ENCODE measurements at regions not wholly inside any gene's neighbourhood (a gene's known extent, or its start where the extent isn't known, plus 50 kb on each side); places are given as distances from the start of the nearest gene placed in this dataset.

DNA sequence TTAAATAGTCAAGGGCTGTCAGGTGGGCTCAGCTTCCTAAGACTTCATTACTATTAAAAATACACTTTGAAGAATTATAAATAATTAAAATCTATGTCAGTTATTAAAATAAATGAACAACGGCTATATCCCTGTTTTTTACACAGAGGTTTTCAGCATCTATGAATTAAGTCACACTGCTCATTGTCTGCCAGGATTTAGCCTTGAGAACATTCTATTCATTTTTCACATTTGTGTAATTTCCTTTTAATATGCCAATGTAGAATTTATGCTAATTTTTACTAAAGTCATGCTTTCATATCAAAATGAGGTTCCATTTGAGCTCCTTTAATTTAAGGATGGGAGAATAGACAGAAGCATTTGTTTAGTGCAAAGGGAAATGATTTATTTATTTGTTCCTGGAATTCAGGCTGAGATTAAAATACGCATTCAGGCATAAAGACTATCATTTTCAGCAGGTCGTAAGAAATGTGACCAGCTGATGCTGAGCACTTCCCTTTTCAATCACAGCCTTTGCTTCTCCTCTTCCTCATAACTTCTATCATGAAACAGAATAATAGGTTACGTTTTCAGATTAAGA lies 345.1 kb downstream of the MFSD1 start:
- TF ChIP-seq CTCF (IDR thresholded peaks at IDR 0.05) = no peak
- DNase-seq (ENCODE audit: low spot score) = no peak
- H3K4me3 ChIP-seq = no peak overlapping the region
- no peak overlapping the region for H3K27ac ChIP-seq

GRCh38 chr3:159147813-159148212 lies 346.0 kb downstream of the MFSD1 start:
- Histone ChIP-seq H3K4me3 (no peak overlapping the region), H3K27ac (no peak overlapping the region)
- TF ChIP-seq CTCF (IDR thresholded peaks at IDR 0.05) = no peak
- no peak for DNase-seq (ENCODE audit: low spot score)

DNA sequence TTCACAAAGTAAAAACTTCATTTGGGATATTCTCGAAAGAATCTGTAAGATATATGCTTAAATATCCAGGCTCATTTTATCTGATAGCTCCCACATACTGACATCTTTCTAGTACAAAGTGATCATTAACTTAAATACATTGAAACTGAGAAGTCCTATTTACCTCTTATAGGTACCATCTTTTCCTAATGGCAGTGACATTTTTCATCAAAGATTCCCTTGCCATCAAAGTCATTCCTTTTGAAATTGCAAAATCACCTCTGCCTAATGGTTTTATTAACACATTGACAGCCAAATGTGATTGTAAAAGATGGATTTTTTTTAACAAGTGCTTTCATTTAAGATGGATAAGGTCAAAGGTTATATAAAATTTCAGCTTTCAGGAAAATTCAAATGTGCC lies 346.6 kb downstream of the MFSD1 start:
- Histone ChIP-seq H3K4me3 (no peak overlapping the region), H3K27ac (no peak overlapping the region)
- TF ChIP-seq CTCF (IDR thresholded peaks at IDR 0.05) = no peak
- DNase-seq (ENCODE audit: low spot score) = no peak

- Histone ChIP-seq H3K4me3 (no peak overlapping the region), H3K27ac (no peak overlapping the region)
- TF ChIP-seq CTCF (IDR thresholded peaks at IDR 0.05) = no peak
- DNase-seq (ENCODE audit: low spot score) = no peak
Observed at GRCh38 chr3:159149131-159149530, 347.3 kb downstream of the MFSD1 start.

DNA sequence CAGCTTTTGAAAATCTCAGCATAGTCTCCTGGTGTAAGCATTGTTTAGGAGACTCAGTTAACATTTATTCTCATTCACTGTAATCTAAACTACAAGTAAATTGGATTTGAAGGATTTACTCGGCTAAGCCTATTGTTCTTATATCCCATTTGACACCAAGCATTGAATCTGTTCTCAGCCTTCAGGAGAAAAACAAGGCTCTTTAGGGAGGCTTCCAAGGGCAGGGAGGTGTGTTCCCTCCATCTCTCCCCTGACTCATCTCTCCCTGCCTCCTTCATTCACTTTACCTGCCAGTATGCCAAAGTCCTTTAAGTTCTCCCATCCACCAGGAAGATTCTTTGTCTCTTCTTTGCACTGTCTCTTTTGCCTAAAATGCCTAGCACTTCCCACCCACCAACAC lies 347.8 kb downstream of the MFSD1 start:
- no peak for TF ChIP-seq CTCF (IDR thresholded peaks at IDR 0.05)
- no peak for DNase-seq (ENCODE audit: low spot score)
- Histone ChIP-seq H3K4me3 (no peak overlapping the region), H3K27ac (no peak overlapping the region)

DNA sequence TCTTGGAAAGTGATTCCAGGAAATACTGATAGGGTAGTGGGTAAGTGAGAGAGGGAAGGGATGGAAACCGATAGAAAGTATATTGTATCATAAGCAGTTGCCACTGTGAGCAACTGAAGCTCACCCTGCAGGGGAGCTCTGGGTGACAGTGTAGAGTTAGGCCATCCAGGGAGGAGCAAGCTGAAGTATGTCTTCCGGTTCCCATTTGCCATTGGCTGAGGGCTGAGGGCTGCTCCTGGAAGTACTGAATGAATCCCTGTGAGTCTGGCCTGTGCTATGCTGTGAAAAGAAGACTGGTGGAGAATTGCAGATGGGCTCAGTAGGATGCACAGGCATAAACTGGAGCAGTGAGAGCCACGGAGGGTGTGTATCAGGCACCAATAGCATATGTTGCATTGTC lies 348.3 kb downstream of the MFSD1 start:
- H3K4me3 ChIP-seq = no peak overlapping the region
- DNase-seq (ENCODE audit: low spot score) = no peak
- no peak for TF ChIP-seq CTCF (IDR thresholded peaks at IDR 0.05)
- no peak overlapping the region for H3K27ac ChIP-seq

- H3K27ac ChIP-seq = no peak overlapping the region
- TF ChIP-seq CTCF (IDR thresholded peaks at IDR 0.05) = no peak
- DNase-seq (ENCODE audit: low spot score) = no peak
- H3K4me3 ChIP-seq = no peak overlapping the region
Observed at GRCh38 chr3:159151130-159151529, 349.3 kb downstream of the MFSD1 start.

Data from coronary artery (tissue), 2 donors.